GM18873 (cell line): ENCODE measurements at regions not wholly inside any gene's neighbourhood (a gene's known extent, or its start where the extent isn't known, plus 50 kb on each side); places are given as distances from the start of the nearest gene placed in this dataset.

Source experiments
- ATAC-seq: cut with Tn5 transposase; IDR thresholded peaks from one replicate; pipeline ENCODE4 v1.9.1; 2021; ENCODE audit warnings: mild to moderate bottlenecking, moderate library complexity, moderate number of reproducible peaks; ENCODE audit not compliant: unreplicated experiment, low FRiP score

GRCh38 chr6:156652231-156652750 lies 124.9 kb upstream of the ARID1B start:
- ATAC-seq = no peak

GRCh38 chr6:156651486-156651885 lies 125.7 kb upstream of the ARID1B start:
- no peak for ATAC-seq

- ATAC-seq = no peak
These were observed 126.2 kb upstream of the ARID1B start for GRCh38 chr6:156650896-156651390.

- no peak for ATAC-seq
These were observed 128.6 kb upstream of the ARID1B start for GRCh38 chr6:156648616-156649015.

DNA sequence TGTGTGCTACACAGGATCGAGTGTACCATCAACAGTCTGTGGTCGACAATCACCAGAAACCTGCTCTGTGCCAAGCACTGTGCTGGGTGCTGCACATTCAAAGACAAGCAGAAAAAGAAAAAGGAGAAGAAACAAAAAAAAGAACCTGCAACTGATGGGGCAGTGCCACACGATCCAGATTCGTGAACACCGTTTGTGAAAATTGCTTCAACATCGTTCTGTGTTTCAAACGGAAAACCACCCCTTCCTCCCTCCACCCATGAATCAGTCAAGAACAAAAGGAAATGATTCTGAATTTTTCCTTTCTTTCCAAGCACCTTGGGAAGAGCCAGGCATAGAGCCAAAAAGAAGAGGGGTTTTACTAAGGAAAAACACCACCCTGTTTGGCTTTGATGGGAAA lies 129.2 kb upstream of the ARID1B start:
- ATAC-seq = no peak

GRCh38 chr6:156647140-156647784 lies 129.9 kb upstream of the ARID1B start:
- no peak for ATAC-seq

DNA sequence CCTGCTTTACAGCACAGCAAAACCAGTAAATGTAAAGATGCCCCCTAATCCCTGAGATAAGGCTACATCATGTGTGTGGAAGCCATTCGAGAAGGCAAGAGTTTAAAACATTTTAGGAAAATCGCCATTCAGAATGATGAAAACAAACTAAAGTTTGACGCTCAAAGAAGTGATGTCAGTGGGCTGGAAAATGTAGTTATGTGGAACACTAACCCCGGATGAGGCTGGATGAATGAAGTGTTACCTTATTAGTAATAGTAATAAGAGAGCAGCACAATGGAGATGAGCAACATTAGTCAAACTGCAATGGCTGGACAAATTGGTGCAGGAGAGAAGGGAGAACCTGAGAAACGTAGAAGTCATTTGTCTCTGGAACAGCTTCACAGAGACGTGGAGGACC lies 130.7 kb upstream of the ARID1B start:
- no peak for ATAC-seq

DNA sequence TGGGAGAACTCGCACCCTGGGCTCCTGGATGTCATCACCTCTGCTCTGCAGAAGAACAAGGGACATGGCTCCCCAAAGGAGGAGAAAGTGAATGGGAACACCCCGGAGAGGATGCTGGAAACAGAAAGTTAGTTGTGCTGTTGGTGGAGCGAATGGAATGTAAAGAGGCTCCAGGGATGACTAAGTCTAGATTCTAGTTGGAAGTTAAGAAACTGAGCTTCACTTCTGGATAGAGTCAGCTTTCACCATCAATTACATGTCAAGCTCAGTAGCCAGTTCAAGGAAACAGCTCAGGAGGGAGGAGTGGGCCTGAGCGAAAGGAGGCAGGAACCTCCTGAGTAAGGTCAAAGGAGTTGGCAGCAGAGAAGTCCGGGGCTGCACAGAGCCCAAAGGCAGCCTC lies 132.1 kb upstream of the ARID1B start:
- ATAC-seq = no peak

DNA sequence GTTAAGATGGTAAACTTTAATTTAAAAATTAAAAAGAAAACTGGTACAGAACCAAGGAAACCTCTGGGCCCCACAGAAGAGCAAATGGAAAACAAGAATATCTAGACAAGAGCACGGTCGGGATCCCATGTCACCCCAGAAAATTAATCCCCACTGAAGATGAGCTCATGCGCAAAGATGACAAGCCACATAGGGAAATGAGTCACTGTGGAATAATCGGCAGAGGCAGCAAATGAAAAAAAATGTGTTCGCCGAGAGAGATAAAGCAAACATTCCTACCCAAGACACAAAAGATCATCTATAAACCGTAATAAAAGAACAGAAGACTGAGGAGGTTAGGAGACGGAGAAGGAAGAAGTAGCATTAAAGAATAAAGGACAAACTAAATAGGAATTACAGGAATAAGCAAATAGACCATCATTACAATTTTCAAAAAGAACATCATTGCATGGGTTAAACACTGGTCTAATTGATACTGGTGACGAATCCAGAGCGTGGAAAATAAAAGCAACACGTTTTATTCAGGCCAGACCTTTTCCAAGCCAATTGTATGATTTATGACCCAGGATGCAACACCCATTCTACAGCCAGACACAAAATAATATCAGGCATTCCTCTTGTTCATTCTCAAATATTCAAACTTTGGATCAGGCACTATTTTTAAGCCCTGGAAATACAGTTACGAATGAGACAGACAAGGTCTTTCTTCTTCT lies 138.0 kb upstream of the ARID1B start:
- no peak for ATAC-seq

GRCh38 chr6:156638581-156638980 lies 138.6 kb upstream of the ARID1B start:
- ATAC-seq = no peak

- no peak for ATAC-seq
These were observed 142.2 kb upstream of the ARID1B start for GRCh38 chr6:156634951-156635371.

- ATAC-seq = no peak
These were observed 143.1 kb upstream of the ARID1B start for GRCh38 chr6:156634048-156634447.

GRCh38 chr6:156633291-156633690 lies 143.9 kb upstream of the ARID1B start:
- ATAC-seq = no peak

- ATAC-seq = no peak
These were observed 146.4 kb upstream of the ARID1B start for GRCh38 chr6:156630613-156631302.

DNA sequence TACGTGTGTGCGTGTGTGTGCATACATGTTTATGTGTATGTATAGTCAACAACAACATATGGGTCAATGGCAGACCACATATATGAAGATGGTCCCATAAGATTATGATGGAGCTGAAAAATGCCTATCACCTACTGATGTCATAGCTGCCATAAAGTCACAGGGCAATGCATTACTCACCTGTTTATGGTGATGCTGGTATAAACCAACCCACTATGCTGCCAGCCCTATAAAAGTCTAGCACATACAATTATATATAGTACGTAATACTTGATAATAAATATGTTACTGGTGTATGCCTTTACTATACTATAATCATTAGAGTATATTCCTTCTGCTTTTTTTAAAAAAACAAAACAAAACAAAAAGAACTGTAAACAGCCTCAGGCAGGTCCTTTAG lies 148.4 kb upstream of the ARID1B start:
- ATAC-seq = no peak

DNA sequence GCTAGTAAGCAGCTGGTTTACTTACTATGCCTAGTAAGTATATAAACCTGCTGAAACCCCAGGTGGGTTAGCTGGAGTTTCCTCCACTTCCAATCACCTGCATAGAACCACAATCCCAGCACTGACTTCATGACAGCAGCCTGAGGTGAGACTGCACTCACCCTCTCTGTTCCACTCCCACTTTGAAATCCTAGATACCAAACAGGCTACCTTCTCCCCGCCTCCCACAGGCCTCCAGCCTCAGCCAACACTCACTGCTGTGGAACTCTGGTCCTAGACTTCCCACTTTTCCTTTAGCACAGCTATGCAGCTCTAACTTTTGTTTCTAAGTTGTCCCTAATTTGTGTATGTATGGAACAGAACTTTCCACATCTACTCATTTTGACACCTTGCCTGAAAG lies 149.7 kb upstream of the ARID1B start:
- no peak for ATAC-seq

DNA sequence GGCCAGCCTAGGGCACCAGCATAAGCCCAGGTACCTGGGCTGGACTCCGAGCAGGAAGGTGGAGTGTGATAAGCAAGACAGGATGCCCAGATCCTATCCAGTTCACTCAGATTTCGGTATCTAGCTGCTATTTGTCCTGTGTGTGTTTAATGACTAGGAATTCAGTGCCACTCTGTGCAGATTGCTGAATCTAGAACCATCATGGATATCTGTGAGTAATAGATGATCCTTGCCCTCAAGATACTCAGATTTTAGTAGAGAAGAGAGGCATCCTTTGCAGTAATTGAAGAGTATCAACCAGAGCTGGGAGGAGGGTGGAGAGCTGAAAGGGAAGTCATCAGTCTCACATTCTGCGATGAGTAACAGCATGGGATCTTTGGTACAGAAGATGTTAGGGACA lies 155.0 kb upstream of the ARID1B start:
- no peak for ATAC-seq

DNA sequence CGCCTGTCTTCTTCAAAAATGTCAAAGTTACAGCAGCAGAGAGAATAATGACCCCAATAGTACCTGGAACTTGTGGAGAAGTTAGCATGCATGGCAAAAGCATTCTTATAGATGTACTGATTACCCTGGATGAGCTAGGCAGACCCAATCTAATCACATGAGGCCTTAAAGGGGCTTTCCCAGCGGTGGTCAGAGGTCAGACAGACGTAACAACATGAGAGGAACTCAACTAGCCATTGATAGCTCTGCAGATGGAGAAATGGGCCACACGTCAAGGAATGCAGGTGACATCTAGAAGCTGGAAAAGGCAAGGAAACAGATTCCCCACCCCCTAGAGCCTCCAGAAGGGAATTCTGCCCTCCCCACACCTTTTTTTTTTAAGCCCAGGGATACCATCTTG lies 156.8 kb upstream of the ARID1B start:
- ATAC-seq = no peak

- no peak for ATAC-seq
These were observed 158.5 kb upstream of the ARID1B start for GRCh38 chr6:156618600-156619205.

DNA sequence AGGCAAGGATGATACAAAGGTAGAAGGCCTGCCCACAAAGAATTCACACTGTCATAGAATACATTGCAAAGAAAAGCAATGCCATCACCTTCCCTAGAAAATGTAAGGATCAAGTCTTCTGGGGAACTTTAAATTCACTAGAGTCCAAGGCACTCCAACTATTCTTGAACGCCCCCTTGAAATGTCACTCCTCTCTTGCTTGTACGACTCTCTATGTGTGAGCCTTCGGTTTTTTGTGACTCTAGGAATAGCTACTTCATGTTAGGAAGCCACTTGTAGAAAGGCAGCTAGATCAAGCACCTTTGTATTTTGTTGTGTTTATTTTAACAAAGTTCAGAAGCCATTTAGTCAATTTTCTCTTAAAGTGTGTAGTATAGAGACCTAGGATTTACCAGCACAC lies 159.2 kb upstream of the ARID1B start:
- ATAC-seq = no peak

GRCh38 chr6:156617376-156617775 lies 159.8 kb upstream of the ARID1B start:
- ATAC-seq = no peak
